ENCODE measurements at regions not wholly inside any gene's neighbourhood (a gene's known extent, or its start where the extent isn't known, plus 50 kb on each side); places are given as distances from the start of the nearest gene placed in this dataset.

DNA sequence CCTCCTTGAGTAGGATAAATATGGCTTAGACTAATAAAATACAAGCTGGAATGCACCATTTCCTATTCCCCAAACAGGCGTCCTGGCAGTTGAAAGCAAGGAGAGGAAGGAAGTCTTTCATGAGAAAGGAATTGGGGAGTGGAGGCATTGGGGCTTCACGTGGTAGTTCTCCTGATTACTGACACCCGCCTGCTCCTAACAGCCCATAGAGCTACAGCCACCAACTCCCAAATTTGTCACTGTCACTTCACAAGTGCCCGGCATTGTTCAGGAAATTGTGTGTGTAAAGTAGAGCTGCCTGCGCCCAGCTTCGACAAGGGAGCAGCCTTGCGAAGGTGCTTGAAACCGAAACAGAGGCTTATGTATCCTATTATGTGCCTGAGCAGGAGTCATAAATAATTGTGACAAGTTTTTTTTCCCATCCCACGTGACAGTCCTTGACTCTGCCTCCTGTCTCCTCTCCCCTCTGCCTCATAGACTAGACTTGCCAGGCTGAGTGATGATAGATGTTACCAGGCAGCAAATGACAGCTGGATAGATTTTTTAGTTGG is 301.7 kb upstream of the ZFP64 start:
- peak; percentile 51 for DNase-seq (ENCODE audit: low read depth)

GRCh38 chr20:52490711-52491430 is 299.3 kb upstream of the ZFP64 start:
- DNase-seq (ENCODE audit: low read depth): peak; percentile 68

DNA sequence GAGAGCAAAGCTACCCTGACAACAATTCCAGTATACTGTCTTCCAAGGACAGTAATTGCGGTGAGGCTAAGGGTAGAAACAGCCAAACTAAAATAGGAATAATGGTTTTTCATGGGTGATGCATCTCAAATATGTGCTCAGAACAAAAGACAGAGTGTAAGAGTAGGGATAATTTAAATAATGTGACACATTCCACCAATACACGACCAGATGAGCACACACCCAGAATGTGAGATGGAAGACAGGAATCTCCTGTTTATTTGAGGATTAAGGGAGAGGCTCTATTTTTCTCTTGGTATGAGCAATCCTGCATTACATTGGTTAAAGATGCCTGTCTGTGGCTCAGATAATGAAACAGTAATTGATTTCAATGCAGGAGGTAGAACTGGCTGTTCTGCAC is 292.9 kb upstream of the ZFP64 start:
- peak; percentile 10 for DNase-seq (ENCODE audit: low read depth)

GRCh38 chr20:52483382-52483781 is 291.8 kb upstream of the ZFP64 start:
- DNase-seq (ENCODE audit: low read depth): no peak

GRCh38 chr20:52482044-52482443 is 290.5 kb upstream of the ZFP64 start:
- no peak for DNase-seq (ENCODE audit: low read depth)

DNA sequence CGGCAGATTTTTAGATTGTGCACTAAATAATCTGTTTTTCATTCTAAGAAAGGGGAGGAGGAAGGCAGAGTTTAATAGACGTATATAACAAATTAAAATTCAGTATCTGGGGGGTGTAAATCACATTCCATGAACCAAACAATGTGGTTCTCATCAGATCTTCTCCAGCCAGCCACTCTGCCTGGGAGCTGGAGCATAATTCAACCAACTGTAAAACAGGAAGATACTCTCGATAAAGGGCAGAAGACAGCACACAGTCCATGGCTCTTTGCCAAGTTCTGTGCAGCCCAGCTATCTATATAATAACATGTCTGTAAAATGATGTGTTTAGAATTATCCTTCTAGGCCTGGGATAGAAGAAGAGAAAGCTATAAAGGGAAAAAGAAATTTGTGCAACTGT is 289.9 kb upstream of the ZFP64 start:
- DNase-seq (ENCODE audit: low read depth): no peak

DNA sequence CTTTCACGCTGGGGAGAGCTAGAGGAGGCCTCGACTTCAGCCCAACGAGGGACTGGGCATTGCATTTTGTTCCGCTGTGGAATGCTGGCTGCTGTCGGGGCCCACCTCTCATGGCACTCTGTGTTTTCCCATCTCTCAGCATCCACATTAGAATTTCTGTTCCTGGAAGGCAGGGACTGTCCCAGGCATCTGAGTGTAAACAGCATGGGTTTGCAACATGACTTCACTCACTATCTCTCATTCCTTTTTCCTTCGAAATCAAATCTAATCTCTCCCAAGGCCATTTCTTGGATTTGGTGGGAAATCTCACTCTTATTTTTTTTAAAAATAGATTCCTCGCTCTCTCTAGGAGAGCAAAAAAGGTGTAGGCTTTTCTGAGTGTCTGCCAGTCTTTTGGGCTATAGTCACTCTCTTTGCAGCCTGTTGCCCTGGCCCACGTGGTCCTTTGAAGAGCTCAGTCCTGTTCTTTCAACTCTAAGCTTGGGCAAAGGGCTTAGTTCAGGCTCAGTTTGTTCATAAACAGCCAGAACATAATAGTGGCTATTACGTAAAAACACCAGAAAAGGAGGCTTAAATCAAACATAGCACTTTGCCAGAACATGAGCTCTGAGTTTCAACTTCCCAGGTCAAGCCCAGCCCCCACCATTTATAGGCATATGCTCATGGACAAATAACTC is 284.6 kb upstream of the ZFP64 start:
- DNase-seq (ENCODE audit: low read depth): no peak

GRCh38 chr20:52473186-52473585 is 281.6 kb upstream of the ZFP64 start:
- DNase-seq (ENCODE audit: low read depth): no peak

DNA sequence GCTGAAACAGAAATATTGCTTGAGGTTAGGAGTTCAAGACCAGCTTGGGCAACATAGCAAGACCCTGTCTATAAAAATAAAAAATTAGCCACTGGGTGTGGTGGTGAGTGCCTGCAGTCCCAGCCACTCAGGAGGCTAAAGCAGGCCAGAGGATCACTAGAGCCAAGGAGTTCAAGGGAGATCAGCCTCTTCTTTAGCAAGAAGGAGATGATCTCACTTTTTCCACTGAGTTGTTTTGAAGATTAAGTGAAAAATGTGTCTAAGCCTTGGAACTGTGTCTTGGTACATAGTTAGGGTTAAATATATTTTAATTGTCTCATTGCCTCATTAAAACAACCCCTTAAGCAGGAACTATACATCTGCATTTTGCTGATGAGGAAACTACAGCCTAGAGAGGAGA is 279.0 kb upstream of the ZFP64 start:
- DNase-seq (ENCODE audit: low read depth): no peak

DNA sequence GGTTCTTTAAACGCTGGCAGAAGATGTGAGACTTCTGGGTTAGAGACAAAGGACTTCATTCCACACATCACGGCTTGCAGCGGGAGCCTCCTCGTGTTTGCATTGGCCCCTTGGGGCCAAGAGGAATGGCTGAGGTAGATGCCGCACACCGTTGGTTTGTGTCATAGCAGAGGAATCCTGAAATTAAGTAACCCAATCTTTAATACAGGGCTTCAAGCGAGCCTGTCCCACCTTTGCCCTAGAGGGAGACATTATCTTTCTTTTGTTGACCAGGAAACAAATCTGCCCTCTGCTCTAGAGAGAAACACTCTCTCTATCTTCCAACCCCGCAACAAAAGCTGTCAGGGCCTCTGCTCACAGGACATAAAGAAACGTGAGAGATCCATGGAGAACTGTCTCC is 277.5 kb upstream of the ZFP64 start:
- no peak for DNase-seq (ENCODE audit: low read depth)

DNA sequence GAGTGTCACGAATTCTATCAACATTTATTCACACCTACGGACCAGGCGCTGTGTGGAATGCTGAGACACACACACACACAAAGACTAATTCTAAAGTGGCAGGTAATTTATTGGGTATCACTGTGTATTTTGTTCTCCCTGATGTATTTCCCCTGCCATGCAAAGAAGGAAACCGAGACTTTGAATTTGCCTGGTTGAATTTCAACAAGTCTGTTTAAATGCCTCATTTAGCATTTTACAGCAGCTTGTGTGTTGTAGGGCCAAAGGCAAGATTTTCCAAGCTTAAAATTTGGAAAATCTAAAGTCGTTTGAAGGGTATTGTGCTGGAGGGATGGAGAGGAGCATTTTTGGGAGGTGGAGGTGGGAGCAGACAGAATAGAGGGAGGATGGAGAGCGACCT is 274.4 kb upstream of the ZFP64 start:
- DNase-seq (ENCODE audit: low read depth): no peak

GRCh38 chr20:52461582-52461981 is 270.0 kb upstream of the ZFP64 start:
- DNase-seq (ENCODE audit: low read depth): peak; percentile 61

DNA sequence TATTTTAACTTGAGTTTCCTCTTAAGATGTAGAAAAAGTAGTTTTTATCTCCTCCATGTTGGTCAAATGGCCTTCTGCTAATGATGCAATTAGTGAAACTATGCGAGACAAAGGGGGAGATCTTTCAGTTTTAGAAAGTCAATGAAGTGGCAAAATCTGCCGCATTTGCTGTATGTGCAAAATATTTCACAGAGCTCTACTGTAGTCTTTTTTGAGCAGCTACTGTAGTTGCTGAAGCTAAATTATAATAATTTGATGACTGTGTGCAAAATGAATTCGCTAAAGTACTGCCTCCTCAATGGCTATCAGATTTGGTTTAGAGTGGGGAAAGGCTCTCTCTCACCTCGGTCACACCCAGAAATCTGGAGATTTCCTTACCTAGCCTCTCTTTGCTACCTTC is 267.6 kb upstream of the ZFP64 start:
- DNase-seq (ENCODE audit: low read depth): no peak

- DNase-seq (ENCODE audit: low read depth): peak; percentile 16
Observed at GRCh38 chr20:52457826-52458225, 266.2 kb upstream of the ZFP64 start.

- DNase-seq (ENCODE audit: low read depth): peak; percentile 80
Observed at GRCh38 chr20:52454660-52455059, 263.1 kb upstream of the ZFP64 start.

- no peak for DNase-seq (ENCODE audit: low read depth)
Observed at GRCh38 chr20:52448513-52449232, 257.1 kb upstream of the ZFP64 start.

- DNase-seq (ENCODE audit: low read depth): no peak
Observed at GRCh38 chr20:52447225-52447551, 255.6 kb upstream of the ZFP64 start.

DNA sequence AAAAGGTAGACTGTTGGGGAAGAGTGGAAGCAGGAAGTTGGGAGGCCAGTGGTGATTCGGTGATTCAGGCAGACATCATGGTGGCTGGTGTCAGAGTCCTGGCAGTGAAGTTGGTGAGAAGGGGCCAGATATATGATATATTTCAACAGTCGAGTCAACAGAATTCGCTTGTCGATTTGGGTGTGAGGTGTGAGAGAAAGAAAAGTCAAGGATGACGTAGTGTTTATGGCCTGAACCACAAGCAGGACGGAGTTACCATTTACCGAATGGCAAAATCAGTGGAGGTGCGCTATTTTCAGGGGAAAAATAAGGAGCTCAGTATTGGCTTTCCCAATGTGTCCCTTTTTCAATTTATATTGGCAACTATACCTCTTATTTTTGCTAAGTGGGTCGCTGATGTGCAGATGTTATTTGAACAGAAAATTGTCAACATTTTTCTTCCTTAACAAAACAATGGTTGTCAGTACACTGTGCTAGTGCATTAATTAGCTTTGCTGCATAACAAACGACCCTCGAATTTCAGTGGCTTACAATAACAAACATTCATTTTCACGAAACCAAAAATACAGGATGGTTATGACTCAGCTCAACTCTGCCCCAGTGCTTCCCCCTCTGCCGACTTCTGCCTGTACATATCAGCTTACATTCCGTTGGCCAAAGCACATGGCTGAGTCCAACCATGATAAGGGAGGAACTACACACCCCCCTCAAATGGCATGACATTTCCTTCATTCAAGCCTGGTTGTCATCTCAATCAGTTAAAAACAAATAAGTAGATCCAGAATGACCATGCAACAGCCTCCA is 255.0 kb upstream of the ZFP64 start:
- peak; percentile 61 for DNase-seq (ENCODE audit: low read depth)

- no peak for DNase-seq (ENCODE audit: low read depth)
Observed at GRCh38 chr20:52444455-52444854, 252.9 kb upstream of the ZFP64 start.

- DNase-seq (ENCODE audit: low read depth): no peak
Observed at GRCh38 chr20:52443874-52444273, 252.3 kb upstream of the ZFP64 start.

DNA sequence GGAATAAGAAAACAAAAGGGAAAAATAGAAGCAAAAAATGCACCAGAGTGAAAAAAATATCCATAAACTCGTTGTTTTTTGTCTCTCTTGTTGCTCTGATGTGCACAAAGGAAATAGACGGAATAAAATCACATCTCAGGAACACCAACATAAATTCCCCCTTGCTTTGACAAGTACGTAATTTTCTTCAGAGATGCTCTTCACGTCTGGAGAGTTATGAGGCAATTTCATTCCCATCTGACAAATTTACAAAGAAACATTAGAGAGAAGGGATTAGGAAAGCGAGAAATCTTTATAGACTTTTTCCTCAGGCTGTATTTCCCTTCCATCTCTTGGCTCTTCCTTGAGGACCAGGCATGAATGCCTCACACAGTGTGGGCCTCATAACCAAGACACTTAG is 250.1 kb upstream of the ZFP64 start:
- DNase-seq (ENCODE audit: low read depth): no peak

DNA sequence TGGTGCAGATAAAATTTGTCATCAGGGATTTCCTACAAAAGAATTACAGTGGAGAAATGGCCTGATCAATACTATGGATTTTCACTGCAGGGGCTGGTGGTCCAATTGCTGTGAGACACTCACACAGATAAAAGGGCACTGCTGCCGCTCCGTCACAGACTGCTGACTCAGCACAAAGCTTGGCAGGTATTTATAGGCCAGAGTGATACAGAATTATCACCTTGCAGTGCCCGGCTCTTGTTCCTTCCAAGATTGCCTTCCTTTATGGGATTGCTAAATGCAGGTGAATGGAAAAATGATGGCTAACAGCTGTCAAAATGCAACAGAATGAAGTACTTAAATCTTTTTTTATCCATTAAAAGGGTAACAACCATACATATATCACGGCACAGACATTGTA is 247.8 kb upstream of the ZFP64 start:
- DNase-seq (ENCODE audit: low read depth): no peak
